ENCODE measurements at regions not wholly inside any gene's neighbourhood (a gene's known extent, or its start where the extent isn't known, plus 50 kb on each side); places are given as distances from the start of the nearest gene placed in this dataset.

GRCh38 chr10:44457259-44457658, 72.4 kb upstream of the CXCL12 start:
- TF ChIP-seq CTCF (IDR thresholded peaks at IDR 0.05 in 8 of 11, conservative IDR thresholded peaks at IDR 0.05 in 3 of 11), result no peak
- no peak for TF ChIP-seq POLR2A (IDR thresholded peaks at IDR 0.05)

All from spleen (tissue), 7 donors.